Breast epithelium (tissue), 3 donors: ENCODE measurements at regions not wholly inside any gene's neighbourhood (a gene's known extent, or its start where the extent isn't known, plus 50 kb on each side); places are given as distances from the start of the nearest gene placed in this dataset.

Experiments
- POLR2A ChIP-seq: fragments of 450-650 bp; IDR thresholded peaks from one replicate; pipeline ENCODE4 v1.6.1; 2016; ENCODE audit warnings: antibody characterized with exemption, mild to moderate bottlenecking, moderate library complexity
- POLR2AphosphoS5 ChIP-seq, 3 donors: sonication (generic); formaldehyde crosslinking; IDR thresholded peaks; one replicate each; pipeline ENCODE4 v1.6.1; 2017; ENCODE audit warnings: antibody characterized with exemption in 3 of 3
- TF ChIP-seq, protein P1 (sequence below), 3 donors: fragments of 450-650 bp; IDR thresholded peaks; one replicate each; pipeline ENCODE4 v1.5.1; 2016 to 2017; ENCODE audit warnings: antibody characterized with exemption in 3 of 3, mild to moderate bottlenecking in 3 of 3, moderate library complexity in 3 of 3

DNA sequence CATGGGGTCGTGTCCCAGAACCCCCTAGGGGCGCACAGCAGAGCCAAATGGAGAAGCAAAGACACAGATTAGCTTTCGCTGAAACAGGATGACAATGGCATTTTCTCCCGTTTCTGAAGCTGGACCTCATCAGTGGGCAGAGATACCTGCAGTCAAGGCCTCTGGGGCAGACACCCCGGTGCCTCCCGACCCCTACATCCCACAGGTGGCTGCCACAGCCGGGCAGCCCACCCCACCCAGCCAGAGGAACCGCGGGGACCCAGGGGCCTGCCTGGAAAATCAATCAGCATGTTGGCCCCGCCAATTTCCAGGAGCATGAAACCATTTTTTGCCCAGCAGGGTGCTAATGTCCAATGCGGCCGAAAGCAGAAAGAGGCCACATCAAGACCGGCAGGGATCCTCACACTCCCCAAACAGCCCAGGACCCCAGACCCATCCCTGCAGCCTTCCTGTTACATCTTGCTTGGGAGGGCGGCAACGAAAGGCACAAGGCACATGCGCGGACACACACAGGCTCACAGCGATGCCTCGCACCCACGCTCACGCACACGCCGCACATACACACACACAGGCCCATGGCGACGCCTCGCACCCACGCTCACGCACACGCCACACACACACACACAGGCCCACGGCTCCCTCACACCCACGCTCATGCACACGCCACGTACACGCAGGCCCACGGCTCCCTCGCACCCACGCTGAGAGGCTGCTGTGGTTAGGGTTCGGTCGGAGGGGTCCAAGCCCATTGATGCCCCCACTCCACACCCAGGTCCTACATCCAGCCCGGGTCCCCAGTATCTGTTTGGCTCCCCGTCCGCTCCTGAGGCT, 130.6 kb upstream of the NKX1-1 start:
- TF ChIP-seq, protein P1, sequence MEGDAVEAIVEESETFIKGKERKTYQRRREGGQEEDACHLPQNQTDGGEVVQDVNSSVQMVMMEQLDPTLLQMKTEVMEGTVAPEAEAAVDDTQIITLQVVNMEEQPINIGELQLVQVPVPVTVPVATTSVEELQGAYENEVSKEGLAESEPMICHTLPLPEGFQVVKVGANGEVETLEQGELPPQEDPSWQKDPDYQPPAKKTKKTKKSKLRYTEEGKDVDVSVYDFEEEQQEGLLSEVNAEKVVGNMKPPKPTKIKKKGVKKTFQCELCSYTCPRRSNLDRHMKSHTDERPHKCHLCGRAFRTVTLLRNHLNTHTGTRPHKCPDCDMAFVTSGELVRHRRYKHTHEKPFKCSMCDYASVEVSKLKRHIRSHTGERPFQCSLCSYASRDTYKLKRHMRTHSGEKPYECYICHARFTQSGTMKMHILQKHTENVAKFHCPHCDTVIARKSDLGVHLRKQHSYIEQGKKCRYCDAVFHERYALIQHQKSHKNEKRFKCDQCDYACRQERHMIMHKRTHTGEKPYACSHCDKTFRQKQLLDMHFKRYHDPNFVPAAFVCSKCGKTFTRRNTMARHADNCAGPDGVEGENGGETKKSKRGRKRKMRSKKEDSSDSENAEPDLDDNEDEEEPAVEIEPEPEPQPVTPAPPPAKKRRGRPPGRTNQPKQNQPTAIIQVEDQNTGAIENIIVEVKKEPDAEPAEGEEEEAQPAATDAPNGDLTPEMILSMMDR (IDR thresholded peaks at IDR 0.05) = no peak
- TF ChIP-seq POLR2AphosphoS5 (IDR thresholded peaks at IDR 0.05) (no peak), POLR2A (no peak)
